GM21723 (cell line): ENCODE measurements at regions not wholly inside any gene's neighbourhood (a gene's known extent, or its start where the extent isn't known, plus 50 kb on each side); places are given as distances from the start of the nearest gene placed in this dataset.
"Not testable (repeated sequence)": the region's sequence is repeated elsewhere in the genome, so short reads cannot be mapped to it uniquely, and the experiment has no call there.

ENCODE experiments used
- ATAC-seq: cut with Tn5 transposase; IDR thresholded peaks from one replicate; pipeline ENCODE4 v1.9.1; 2021; ENCODE audit warnings: mild to moderate bottlenecking, moderate library complexity; ENCODE audit not compliant: unreplicated experiment

DNA sequence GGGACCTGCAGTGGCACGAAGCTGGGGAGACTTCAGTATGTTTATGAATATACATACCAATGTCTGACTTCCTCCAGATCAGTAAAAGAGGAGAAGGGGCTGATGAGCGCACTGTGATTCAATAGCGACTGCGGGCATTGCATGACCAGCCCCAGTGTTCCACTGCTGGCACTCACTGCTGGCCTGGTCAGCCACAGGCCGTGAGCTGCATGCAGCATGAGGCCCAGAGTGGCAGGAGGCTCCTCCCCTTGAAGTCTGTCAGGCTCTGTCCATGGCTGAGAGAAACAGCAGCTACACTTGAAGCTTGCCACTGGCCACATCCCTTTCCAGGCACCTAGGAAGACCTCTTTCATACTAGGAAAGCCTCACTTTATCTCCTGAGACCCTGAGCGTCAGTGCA lies 265.9 kb upstream of the CDYL start:
- ATAC-seq: no peak

GRCh38 chr6:4509506-4509905 lies 266.7 kb upstream of the CDYL start:
- no peak for ATAC-seq

GRCh38 chr6:4506792-4507191 lies 269.4 kb upstream of the CDYL start:
- no peak for ATAC-seq

GRCh38 chr6:4506223-4506622 lies 270.0 kb upstream of the CDYL start:
- ATAC-seq: no peak

DNA sequence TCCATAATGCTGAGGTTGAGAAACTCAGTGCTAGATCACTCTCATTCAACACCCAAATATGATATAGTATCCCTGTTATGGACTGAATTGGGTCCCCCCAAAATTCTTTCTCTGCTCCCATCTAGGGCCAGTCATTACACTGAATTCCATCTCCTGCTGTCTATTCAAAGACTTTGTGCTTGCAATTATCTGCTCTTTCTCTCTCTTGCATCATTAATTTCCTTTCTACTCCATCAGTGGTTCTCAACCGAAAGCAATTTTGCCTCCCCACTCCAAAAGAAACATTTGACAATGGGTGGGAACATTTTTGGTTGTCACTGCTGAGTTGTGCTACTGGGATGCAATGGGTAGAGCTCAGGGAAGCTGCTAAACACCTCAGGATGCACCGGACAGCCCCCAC lies 271.5 kb upstream of the CDYL start:
- ATAC-seq: no peak

DNA sequence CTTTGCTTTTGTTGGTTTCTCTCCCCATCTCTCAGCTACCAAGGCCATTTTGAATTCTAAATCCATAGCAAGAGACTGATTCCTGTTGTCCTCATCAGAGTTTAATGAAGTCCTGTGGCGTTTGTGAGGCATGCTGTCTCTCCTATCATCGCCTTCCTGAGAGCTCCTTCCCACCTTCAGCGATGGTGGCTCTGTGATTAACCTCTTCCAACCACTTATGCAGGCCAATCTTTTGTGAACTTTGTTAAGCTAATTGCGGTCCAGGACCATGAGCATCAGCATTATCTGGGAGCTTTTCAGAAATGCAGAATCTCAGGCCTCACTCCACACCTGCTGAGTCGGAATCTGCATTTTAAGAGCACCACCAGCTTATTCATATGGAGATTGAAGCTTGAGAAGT lies 272.5 kb upstream of the CDYL start:
- no peak for ATAC-seq

- ATAC-seq: no peak
Measured at GRCh38 chr6:4496284-4496683, 279.9 kb upstream of the CDYL start.

GRCh38 chr6:4491501-4492260 lies 284.5 kb upstream of the CDYL start:
- ATAC-seq: no peak

DNA sequence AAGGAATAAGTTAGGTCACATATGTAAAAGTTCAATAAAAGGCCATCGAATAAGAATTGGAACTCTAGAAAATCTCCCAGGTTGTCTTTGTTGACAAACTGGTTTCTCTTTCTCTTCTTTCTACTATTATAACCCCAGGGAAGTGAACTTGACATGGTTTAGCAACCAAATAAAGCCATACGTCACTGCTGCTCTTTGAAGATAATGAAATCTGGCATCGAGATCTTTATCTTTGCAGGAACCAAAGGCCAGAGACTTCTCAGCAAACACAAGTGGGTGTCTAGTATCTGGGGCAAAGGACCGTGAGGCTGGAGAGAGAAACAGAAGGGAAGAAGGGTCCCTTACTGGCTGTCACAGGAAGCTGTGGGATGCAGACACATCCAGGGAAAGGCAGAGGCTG lies 286.7 kb upstream of the CDYL start:
- ATAC-seq: no peak

DNA sequence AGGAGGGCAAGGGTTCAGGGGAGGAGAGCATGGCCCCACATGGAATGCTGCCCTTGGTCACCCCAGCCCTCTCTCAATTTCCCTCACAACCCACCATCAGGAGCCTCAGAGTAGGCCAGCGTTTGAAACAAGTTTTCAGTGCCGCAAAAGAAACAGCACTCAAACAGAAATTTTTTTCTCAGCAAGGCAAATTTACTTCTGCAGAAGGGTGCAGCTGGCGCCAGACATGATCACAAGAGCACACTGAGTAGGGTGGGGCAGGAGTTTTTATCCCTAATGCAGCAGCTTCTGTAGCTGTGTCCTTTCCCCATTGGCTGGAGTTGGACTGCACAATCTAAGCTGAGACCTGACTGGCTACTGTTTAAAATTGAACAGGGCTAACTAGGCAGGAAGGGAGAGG lies 287.8 kb upstream of the CDYL start:
- no peak for ATAC-seq

DNA sequence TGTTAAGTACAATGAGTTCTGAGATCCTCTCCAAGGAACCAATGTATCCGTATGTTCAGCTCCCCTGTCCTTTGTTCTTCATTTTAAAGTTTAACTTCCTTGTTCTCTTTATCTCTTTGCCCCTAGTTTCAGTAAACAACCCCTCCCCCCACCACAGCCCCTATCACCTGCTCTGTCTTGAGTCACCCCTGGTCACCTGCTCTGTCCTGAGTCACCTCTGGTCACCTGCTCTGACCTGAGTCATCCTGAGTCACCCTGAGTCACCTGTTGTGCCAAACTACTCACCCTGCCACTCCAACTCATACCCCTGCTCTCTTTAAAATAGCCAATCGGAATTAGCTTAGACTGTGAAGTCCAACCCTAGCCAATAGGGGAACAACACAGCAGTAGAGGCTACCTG lies 288.7 kb upstream of the CDYL start:
- ATAC-seq: no peak

DNA sequence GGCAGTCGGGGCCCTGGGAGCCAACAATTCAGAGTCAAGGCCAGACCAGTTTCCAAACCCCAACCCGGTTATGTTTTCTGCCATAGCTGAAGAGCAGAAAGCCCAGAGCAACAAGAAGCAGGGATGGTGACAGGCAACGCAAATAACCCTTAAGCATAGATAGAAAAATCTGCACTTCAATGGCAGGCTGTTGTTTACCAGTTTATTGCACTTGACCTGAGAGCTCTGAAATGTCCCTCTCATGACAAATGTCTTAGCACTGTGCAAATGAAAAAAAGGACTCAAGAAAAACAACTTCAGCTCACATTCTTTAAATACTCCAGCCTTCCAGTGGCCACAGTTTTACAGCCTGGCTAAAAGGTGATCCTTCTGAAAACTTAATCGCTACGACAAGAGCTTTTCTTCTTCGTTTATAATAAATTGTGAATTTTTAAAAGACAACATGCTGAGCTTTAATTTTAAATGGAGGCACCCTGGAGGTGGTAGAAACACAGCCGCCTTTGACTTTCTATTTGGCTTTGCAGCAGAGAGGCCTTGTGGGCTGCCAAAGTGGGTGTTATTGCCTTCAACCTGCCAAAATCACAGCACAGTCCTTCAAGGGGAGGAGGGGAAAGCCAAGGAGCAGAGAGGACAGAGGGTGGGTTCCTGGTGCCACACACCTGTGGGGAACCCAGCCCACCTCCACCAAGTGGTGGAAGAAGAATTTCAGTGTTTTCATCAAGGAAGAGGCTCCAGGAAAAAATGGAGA lies 289.5 kb upstream of the CDYL start:
- no peak for ATAC-seq

GRCh38 chr6:4485735-4486134 lies 290.5 kb upstream of the CDYL start:
- no peak for ATAC-seq

DNA sequence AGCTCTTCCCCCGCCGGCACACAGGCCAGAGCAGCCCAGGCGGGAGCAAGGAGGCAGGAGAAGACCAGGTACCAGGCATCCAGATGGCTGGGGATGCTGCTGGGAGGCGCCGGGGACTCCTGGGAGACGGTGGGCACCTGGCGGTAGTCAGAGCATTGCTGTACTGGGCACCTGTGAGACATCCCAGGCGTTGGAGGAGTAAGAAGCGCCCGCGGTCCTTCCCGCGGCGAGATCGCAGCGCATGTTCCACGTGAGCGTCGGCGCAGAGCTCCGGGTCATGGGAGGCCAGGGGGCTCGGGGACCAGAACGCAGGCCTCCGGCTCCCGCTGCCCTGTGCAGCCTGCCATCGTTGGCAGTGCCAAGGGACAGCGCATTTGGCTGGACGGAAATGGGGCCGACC lies 293.7 kb upstream of the CDYL start:
- no peak for ATAC-seq

- no peak for ATAC-seq
Measured at GRCh38 chr6:4480788-4481735, 295.1 kb upstream of the CDYL start.

GRCh38 chr6:4478098-4478497 lies 298.1 kb upstream of the CDYL start:
- no peak for ATAC-seq

DNA sequence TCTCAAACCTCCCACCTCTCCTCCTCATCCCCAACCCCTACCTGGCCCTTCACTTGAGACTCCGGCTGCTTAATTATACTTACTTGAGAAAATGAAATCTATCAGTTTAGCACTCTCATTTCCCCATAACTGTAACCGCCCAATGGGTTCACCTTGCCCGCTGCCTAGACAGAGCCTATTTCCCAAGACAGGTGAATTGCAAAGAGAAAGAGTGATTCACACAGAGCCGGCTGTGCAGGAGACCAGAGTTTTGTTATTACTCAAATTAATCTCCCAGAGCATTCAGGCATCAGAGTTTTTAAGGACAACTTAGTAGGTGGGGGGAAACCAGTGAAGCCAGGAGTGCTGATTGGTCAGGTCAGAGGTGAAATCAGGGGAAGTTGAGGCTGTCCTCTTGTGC lies 301.4 kb upstream of the CDYL start:
- no peak for ATAC-seq

- ATAC-seq: no peak
Measured at GRCh38 chr6:4472969-4473642, 303.1 kb upstream of the CDYL start.

- ATAC-seq: no peak
Measured at GRCh38 chr6:4472222-4472621, 304.0 kb upstream of the CDYL start.

DNA sequence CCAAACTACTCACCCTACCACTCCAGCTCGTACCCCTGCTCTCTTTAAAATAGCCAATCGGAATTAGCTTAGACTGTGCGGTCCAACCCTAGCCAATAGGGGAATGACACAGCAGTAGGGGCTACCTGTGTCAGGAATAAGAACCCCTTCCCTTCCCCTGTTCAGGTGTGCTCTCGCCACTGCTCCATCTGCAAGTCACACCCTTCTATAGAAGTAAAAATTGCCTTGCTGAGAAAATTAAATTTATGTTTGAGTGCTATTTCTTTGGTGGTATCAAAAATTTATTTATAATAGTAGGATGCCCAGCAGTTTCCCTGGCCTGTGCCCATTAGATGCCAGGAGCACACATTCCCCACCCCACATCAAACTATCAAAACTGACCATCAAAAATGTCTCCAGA lies 304.7 kb upstream of the CDYL start:
- not testable (repeated sequence) for ATAC-seq

- ATAC-seq: no peak
Measured at GRCh38 chr6:4470698-4471210, 305.4 kb upstream of the CDYL start.
